ENCODE measurements at regions not wholly inside any gene's neighbourhood (a gene's known extent, or its start where the extent isn't known, plus 50 kb on each side); places are given as distances from the start of the nearest gene placed in this dataset.

DNA sequence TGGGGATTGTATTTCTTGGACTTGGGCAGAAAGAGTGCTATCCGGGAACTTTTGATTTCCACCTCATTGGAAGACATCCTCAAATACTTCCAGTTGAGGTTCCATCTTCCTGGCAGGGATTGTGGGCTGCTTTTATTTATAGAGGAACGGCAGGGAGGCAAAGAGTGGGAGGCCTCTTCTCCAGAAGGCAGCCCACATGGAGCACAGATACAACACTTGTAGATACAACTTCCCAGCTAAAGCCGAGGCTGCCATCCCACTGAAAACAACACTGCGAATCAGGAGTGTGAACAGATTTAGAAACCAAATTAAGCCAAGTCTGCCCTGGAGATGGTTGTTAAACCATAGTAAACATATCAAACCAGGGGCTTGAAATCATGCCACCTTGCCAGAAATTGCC, 212.8 kb upstream of the PPARGC1A start:
- TF ChIP-seq, protein P1, sequence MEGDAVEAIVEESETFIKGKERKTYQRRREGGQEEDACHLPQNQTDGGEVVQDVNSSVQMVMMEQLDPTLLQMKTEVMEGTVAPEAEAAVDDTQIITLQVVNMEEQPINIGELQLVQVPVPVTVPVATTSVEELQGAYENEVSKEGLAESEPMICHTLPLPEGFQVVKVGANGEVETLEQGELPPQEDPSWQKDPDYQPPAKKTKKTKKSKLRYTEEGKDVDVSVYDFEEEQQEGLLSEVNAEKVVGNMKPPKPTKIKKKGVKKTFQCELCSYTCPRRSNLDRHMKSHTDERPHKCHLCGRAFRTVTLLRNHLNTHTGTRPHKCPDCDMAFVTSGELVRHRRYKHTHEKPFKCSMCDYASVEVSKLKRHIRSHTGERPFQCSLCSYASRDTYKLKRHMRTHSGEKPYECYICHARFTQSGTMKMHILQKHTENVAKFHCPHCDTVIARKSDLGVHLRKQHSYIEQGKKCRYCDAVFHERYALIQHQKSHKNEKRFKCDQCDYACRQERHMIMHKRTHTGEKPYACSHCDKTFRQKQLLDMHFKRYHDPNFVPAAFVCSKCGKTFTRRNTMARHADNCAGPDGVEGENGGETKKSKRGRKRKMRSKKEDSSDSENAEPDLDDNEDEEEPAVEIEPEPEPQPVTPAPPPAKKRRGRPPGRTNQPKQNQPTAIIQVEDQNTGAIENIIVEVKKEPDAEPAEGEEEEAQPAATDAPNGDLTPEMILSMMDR (IDR thresholded peaks at IDR 0.05) = no peak
- TF ChIP-seq POLR2A (IDR thresholded peaks at IDR 0.05) = no peak
